ENCODE measurements at regions not wholly inside any gene's neighbourhood (a gene's known extent, or its start where the extent isn't known, plus 50 kb on each side); places are given as distances from the start of the nearest gene placed in this dataset.

DNA sequence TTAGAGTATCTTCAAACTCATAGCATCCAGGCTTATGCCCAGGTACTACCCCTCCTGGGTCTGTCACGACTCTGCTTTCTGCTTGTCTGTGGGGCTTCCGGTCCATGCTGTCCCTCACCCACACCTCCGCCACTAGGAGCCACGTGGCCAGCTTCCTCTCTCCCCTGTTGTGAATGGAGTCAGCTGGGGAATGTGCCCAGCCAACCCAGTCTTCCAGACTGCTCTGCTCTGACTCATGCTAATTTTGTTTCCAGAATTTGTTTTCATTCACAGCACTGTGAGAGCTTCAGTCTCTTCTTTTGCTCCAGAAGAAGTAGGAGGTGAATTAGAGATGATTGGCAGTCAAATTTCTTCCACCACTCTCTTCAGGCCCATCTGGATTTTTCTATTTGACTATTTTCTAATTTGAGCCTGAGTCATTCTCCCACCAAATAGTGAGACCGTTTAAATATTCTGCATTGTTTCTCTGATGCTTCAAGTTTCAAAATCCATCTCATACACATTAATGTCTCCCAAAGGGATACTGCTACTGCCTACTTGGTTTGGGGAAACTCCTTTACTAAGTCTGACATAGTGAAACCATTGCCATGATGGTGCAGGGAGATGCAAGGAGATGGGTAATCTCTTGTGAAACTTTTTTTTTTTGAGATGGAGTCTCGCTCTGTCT is 424.1 kb upstream of the KIF2A start:
- in situ Hi-C loops (cut with HindIII; ENCODE audit: low pct_unique_long_range_greater_than_20kb, low sequenced_read_pairs) = no loop called here
- DNase-seq (ENCODE audit: low read depth, low spot score) = peak; percentile 6

- DNase-seq (ENCODE audit: low read depth, low spot score) = no peak
- in situ Hi-C loops (cut with HindIII; ENCODE audit: low pct_unique_long_range_greater_than_20kb, low sequenced_read_pairs) = no loop called here
Observed at GRCh38 chr5:61882901-61883500, 423.0 kb upstream of the KIF2A start.

DNA sequence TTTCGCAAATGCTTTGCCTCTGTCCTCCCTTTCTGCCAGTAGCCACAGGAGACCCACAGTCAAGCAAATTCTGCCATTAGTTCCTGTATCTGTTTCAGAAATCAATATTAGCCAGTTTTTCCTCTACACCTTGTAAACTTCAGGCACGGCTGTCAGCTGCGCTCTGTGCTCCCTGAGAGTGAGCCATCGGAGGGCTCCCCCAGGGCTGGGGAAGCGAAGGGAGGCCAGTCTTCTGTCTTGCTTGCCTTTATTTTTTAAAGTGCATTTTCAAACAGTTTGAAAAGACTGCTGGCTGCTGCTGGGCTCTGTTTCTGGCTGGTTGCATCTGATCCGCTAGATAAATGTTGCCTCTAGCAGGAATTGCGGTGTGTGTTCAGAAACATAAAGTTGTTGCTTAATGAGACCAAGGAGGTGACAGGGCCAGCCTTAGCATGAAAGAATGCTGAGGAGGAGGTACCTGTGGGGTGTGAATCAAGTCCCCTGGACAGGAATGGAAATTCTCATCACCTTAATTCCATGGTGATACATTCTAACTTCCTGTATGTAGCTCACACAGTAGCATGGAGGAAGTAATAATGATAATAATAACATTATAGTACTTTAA is 421.7 kb upstream of the KIF2A start:
- in situ Hi-C loops (cut with HindIII; ENCODE audit: low pct_unique_long_range_greater_than_20kb, low sequenced_read_pairs) = no loop called here
- DNase-seq (ENCODE audit: low read depth, low spot score) = no peak

DNA sequence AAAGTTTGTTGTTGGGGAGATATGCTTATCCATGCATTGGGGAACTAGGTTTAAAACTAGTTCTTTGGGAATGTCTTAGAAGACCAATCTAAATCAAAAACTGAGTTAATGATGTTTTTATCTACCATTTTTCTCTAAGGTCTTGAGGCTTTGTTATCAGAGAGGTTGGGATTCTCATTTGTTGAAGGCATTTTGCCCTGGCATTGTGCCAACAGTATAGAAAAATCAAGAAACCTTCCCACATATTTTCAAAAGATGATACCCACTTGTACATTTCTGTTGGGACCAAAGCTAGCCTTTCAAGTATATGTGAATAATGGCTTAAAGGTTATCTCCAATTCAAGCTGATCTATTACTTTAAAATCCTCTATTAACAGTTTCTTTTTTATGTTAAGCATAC is 419.8 kb upstream of the KIF2A start:
- DNase-seq (ENCODE audit: low read depth, low spot score) = no peak
- in situ Hi-C loops (cut with HindIII; ENCODE audit: low pct_unique_long_range_greater_than_20kb, low sequenced_read_pairs) = no loop called here

DNA sequence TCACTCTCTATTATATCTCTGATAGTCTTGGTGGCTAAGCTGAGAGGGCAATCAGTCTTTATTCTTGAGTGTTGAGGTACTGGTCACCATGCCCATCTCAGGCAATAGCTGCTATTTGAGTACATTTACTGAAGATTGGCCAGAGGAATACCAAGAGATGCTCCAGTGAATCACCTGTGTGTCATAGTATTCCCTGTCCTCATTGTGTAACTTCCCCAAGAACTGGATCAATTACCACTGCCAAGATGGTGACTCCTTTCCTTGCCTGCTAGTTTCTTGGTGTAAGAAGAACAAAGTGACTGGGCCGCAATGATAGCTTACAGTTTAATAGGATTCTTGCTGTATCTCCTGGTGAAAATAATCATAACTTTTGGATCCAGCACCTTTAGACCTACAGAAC is 418.7 kb upstream of the KIF2A start:
- no peak for DNase-seq (ENCODE audit: low read depth, low spot score)
- in situ Hi-C loops (cut with HindIII; ENCODE audit: low pct_unique_long_range_greater_than_20kb, low sequenced_read_pairs) = no loop called here

- no peak for DNase-seq (ENCODE audit: low read depth, low spot score)
- in situ Hi-C loops (cut with HindIII; ENCODE audit: low pct_unique_long_range_greater_than_20kb, low sequenced_read_pairs) = no loop called here
Observed at GRCh38 chr5:61894046-61894445, 412.0 kb upstream of the KIF2A start.

DNA sequence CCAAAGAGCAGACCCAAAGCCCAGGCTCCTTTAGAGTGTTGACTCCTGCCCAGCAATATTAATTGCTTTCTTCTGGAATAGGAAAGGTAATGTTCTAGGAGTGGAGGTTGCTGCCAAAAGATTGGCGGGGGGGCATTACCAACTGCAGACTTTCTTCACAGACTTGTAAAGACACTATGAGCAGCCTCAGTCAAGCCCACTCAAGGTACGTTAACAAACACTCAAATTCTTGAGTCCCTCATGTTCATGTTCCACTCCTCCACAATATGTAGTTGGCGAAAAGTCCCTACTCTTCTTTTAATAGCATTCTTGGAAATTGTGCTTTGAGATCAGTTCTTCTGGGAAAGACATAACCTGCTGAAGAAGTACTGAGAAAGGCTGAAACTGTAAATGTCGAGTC is 409.2 kb upstream of the KIF2A start:
- in situ Hi-C loops (cut with HindIII; ENCODE audit: low pct_unique_long_range_greater_than_20kb, low sequenced_read_pairs) = no loop called here
- DNase-seq (ENCODE audit: low read depth, low spot score) = no peak

GRCh38 chr5:61897251-61897650 is 408.8 kb upstream of the KIF2A start:
- no peak for DNase-seq (ENCODE audit: low read depth, low spot score)
- in situ Hi-C loops (cut with HindIII; ENCODE audit: low pct_unique_long_range_greater_than_20kb, low sequenced_read_pairs) = no loop called here

GRCh38 chr5:61901997-61902396 is 404.0 kb upstream of the KIF2A start:
- in situ Hi-C loops (cut with HindIII; ENCODE audit: low pct_unique_long_range_greater_than_20kb, low sequenced_read_pairs) = no loop called here

DNA sequence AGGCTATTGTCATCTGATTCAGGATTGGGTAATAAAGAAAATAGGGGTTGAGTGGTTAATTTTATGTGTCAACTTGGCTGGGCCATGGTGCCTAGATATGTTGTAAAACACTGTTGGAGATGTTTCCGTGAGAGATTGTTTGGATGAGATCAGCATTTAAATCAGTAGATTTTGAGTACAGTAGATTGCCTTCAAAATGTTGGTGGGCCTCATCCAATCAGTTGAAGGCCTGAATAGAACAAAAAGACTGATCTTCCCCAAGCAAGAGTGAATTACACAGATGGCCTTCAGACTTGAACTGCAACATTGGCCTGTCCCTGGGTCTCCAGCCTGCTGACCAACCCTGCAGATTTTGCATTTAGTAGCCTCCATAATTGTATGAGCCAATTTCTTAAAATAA is 401.3 kb upstream of the KIF2A start:
- in situ Hi-C loops (cut with HindIII; ENCODE audit: low pct_unique_long_range_greater_than_20kb, low sequenced_read_pairs) = no loop called here
- no peak for DNase-seq (ENCODE audit: low read depth, low spot score)

More at GRCh38 chr5:61901997-61902396, 404.0 kb upstream of the KIF2A start:
- DNase-seq (ENCODE audit: low read depth, low spot score) = no peak

- no peak for DNase-seq (ENCODE audit: low read depth, low spot score)
- in situ Hi-C loops (cut with HindIII; ENCODE audit: low pct_unique_long_range_greater_than_20kb, low sequenced_read_pairs) = no loop called here
Observed at GRCh38 chr5:61905613-61906012, 400.4 kb upstream of the KIF2A start.

DNA sequence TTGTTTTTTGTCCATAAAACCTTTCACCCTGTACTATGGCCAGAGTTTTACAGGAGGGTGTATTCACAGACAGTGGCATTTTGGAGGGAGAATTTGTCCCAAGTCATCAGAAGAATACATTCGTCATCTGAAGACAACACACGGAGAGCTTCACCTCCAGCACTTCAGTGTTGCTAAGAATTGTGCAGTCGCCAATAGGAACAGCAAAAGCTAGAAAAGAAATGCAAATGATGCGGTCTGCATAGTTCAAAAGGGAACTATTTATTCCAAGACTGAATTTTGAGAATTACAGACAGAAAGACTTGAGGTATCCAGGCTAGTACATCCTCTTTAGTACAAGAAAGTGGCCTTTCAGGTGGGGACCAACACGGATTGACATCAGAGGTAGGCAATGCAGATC is 399.2 kb upstream of the KIF2A start:
- no peak for DNase-seq (ENCODE audit: low read depth, low spot score)
- in situ Hi-C loops (cut with HindIII; ENCODE audit: low pct_unique_long_range_greater_than_20kb, low sequenced_read_pairs) = no loop called here

GRCh38 chr5:61907995-61908394 is 398.0 kb upstream of the KIF2A start:
- in situ Hi-C loops (cut with HindIII; ENCODE audit: low pct_unique_long_range_greater_than_20kb, low sequenced_read_pairs) = no loop called here
- DNase-seq (ENCODE audit: low read depth, low spot score) = no peak

DNA sequence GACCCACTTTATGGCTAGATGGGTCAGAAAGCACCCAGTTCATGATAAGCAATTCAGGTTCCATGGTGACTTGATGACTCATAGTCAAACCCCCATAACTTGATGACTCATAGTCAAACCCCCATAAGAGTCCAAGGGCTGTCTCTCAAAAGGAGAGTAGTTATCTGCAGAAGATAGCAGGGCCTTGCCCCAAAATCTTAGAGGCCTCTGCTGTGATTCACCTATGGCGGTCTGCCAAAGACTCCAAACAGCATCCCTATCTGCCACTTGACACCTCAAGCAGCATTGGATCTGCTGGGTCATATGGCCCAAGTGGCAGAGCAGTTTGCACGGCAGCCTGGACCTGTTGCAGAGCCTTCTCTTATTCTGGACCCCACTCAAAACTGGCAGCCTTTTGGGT is 395.2 kb upstream of the KIF2A start:
- in situ Hi-C loops (cut with HindIII; ENCODE audit: low pct_unique_long_range_greater_than_20kb, low sequenced_read_pairs) = no loop called here
- DNase-seq (ENCODE audit: low read depth, low spot score) = no peak

- DNase-seq (ENCODE audit: low read depth, low spot score) = no peak
- in situ Hi-C loops (cut with HindIII; ENCODE audit: low pct_unique_long_range_greater_than_20kb, low sequenced_read_pairs) = no loop called here
Observed at GRCh38 chr5:61912559-61912958, 393.4 kb upstream of the KIF2A start.

GRCh38 chr5:61915646-61916045 is 390.4 kb upstream of the KIF2A start:
- in situ Hi-C loops (cut with HindIII; ENCODE audit: low pct_unique_long_range_greater_than_20kb, low sequenced_read_pairs) = no loop called here
- DNase-seq (ENCODE audit: low read depth, low spot score) = peak; percentile 17

GRCh38 chr5:61916621-61917620 is 389.1 kb upstream of the KIF2A start:
- no peak for DNase-seq (ENCODE audit: low read depth, low spot score)
- in situ Hi-C loops (cut with HindIII; ENCODE audit: low pct_unique_long_range_greater_than_20kb, low sequenced_read_pairs) = no loop called here

- in situ Hi-C loops (cut with HindIII; ENCODE audit: low pct_unique_long_range_greater_than_20kb, low sequenced_read_pairs) = no loop called here
- no peak for DNase-seq (ENCODE audit: low read depth, low spot score)
Observed at GRCh38 chr5:61918611-61919010, 387.4 kb upstream of the KIF2A start.

Measured in SK-MEL-5 (cell line).